Upper lobe of left lung (tissue), 4 donors: ENCODE measurements at regions not wholly inside any gene's neighbourhood (a gene's known extent, or its start where the extent isn't known, plus 50 kb on each side); places are given as distances from the start of the nearest gene placed in this dataset.

Experiments used
- CTCF ChIP-seq, 6 experiments: fragments of 450-650 bp in 4 of 6; fragments of 200-600 bp in 2 of 6; sonication (generic) in 2 of 6; IDR thresholded peaks; one replicate each; pipeline ENCODE4 v1.5.1; 2016 to 2019; ENCODE audit warnings: antibody characterized with exemption in 6 of 6
- EP300 ChIP-seq, 4 donors: sonication (generic); formaldehyde crosslinking; IDR thresholded peaks; one replicate each; pipeline ENCODE4 v1.5.1; 2017; ENCODE audit warnings: antibody characterized with exemption in 4 of 4, control low read depth in 2 of 4
- POLR2A ChIP-seq, 4 donors: fragments of 450-650 bp; IDR thresholded peaks; one replicate each; pipeline ENCODE4 v1.5.1; 2016 to 2017; ENCODE audit warnings: antibody characterized with exemption in 4 of 4, mild to moderate bottlenecking in 2 of 4
- POLR2AphosphoS5 ChIP-seq, 2 donors: sonication (generic); formaldehyde crosslinking; IDR thresholded peaks; one replicate each; pipeline ENCODE4 v1.5.1; 2017; ENCODE audit warnings: antibody characterized with exemption in 2 of 2

GRCh38 chr4:3818371-3818770 is 52.2 kb downstream of the ADRA2C start:
- no peak for TF ChIP-seq CTCF (IDR thresholded peaks at IDR 0.05)
- TF ChIP-seq POLR2AphosphoS5 (IDR thresholded peaks at IDR 0.05) = no peak
- no peak for TF ChIP-seq POLR2A (IDR thresholded peaks at IDR 0.05)
- TF ChIP-seq EP300 (IDR thresholded peaks at IDR 0.05) = no peak
